GM23338 (cell line): ENCODE measurements at regions not wholly inside any gene's neighbourhood (a gene's known extent, or its start where the extent isn't known, plus 50 kb on each side); places are given as distances from the start of the nearest gene placed in this dataset.

Experiments
- ATAC-seq: fragments of 200-7000 bp; cut with Tn5 transposase; 3 replicates; pipeline ENCODE4 v1.9.1; 2020
- DNase-seq: peaks from one replicate; pipeline ENCODE4 v3.0.0-alpha.2; 2015; ENCODE audit warnings: low spot score
- H2AFZ ChIP-seq: fragments of 200-600 bp; sonication (generic); 2 replicates; pipeline ENCODE4 v1.8.0; 2016; ENCODE audit warnings: antibody characterized with exemption, mild to moderate bottlenecking, moderate library complexity
- H3F3A ChIP-seq: fragments of 200-600 bp; sonication (generic); replicated peaks from 2 replicates; pipeline ENCODE4 v1.8.0; 2017; ENCODE audit warnings: antibody characterized with exemption, mixed run types, low read depth
- H3K27ac ChIP-seq: fragments of 200-600 bp; sonication (generic); 2 replicates; pipeline ENCODE4 v1.6.1; 2016; ENCODE audit warnings: low read depth
- H3K27me3 ChIP-seq: fragments of 200-600 bp; sonication (generic); 2 replicates; pipeline ENCODE4 v1.8.0; 2016; ENCODE audit warnings: mild to moderate bottlenecking, mixed run types, moderate library complexity; ENCODE audit not compliant: insufficient read depth
- H3K36me3 ChIP-seq: fragments of 200-600 bp; sonication (generic); 2 replicates; pipeline ENCODE4 v1.8.0; 2016; ENCODE audit warnings: mild to moderate bottlenecking; ENCODE audit not compliant: insufficient read depth
- H3K4me1 ChIP-seq: fragments of 200-600 bp; sonication (generic); 2 replicates; pipeline ENCODE4 v1.8.0; 2016; ENCODE audit warnings: mild to moderate bottlenecking, moderate library complexity; ENCODE audit not compliant: insufficient read depth
- H3K4me2 ChIP-seq: fragments of 200-600 bp; sonication (generic); 2 replicates; pipeline ENCODE4 v1.7.1; 2017; ENCODE audit warnings: mixed run types
- H3K4me3 ChIP-seq: fragments of 200-600 bp; sonication (generic); 2 replicates; pipeline ENCODE4 v1.6.1; 2016; ENCODE audit warnings: mixed run types
- H3K79me2 ChIP-seq: fragments of 200-600 bp; sonication (generic); replicated peaks from 2 replicates; pipeline ENCODE4 v1.8.0; 2017; ENCODE audit warnings: mild to moderate bottlenecking; ENCODE audit not compliant: insufficient read depth
- H3K9me2 ChIP-seq: fragments of 200-600 bp; sonication (generic); 2 replicates; pipeline ENCODE4 v1.8.0; 2017; ENCODE audit not compliant: insufficient read depth
- H4K20me1 ChIP-seq: fragments of 200-600 bp; sonication (generic); replicated peaks from 2 replicates; pipeline ENCODE4 v1.8.0; 2017; ENCODE audit warnings: mild to moderate bottlenecking; ENCODE audit not compliant: insufficient read depth
- H3K27ac Mint-ChIP-seq: 2 replicates; pipeline ENCODE4 v1.8.0; 2020; ENCODE audit warnings: inconsistent platforms, mild to moderate bottlenecking, moderate library complexity, mixed read lengths
- H3K27me3 Mint-ChIP-seq: 3 replicates; pipeline ENCODE4 v1.8.0; 2022; ENCODE audit warnings: low read depth, mild to moderate bottlenecking, moderate library complexity, mixed read lengths, inconsistent platforms; ENCODE audit not compliant: insufficient read depth, poor library complexity
- H3K36me3 Mint-ChIP-seq: 3 replicates; pipeline ENCODE4 v1.8.0; 2021; ENCODE audit warnings: low read depth, mild to moderate bottlenecking, inconsistent platforms, moderate library complexity, mixed read lengths
- H3K4me1 Mint-ChIP-seq: 3 replicates; pipeline ENCODE4 v1.8.0; 2020; ENCODE audit warnings: mild to moderate bottlenecking, inconsistent platforms, mixed read lengths
- H3K4me3 Mint-ChIP-seq: 3 replicates; pipeline ENCODE4 v1.8.0; 2021; ENCODE audit warnings: moderate library complexity, mild to moderate bottlenecking, inconsistent platforms, mixed read lengths
- H3K9me3 Mint-ChIP-seq: 3 replicates; pipeline ENCODE4 v1.8.0; 2020; ENCODE audit warnings: moderate library complexity, mild to moderate bottlenecking, inconsistent platforms, mixed read lengths
- EZH2 ChIP-seq: fragments of 200-600 bp; sonication (generic); IDR thresholded peaks from one replicate; pipeline ENCODE4 v1.8.0; 2017; ENCODE audit warnings: antibody characterized with exemption, mild to moderate bottlenecking, low read depth; ENCODE audit not compliant: unreplicated experiment
- POLR2AphosphoS5 ChIP-seq: IDR thresholded peaks from 2 replicates; pipeline ENCODE4 v1.6.1; 2016; ENCODE audit warnings: antibody characterized with exemption, low read depth
- REST ChIP-seq: IDR thresholded peaks from one replicate; pipeline ENCODE4 v1.6.1; 2018; ENCODE audit warnings: antibody characterized with exemption; ENCODE audit not compliant: unreplicated experiment
- STAT1 ChIP-seq: IDR thresholded peaks from one replicate; pipeline ENCODE4 v1.6.1; 2016; ENCODE audit warnings: antibody characterized with exemption; ENCODE audit not compliant: unreplicated experiment
- ZNF331 ChIP-seq: fragments of 250-450 bp; sonication (Bioruptor Pico); IDR thresholded peaks from 2 replicates; pipeline ENCODE4 v1.5.0; 2020; ENCODE audit warnings: low read depth, mild to moderate bottlenecking, moderate library complexity

GRCh38 chr2:123080331-123080730 lies 944.8 kb upstream of the CNTNAP5 start (continued):
- TF ChIP-seq REST (no peak), ZNF331 (no peak)

- Histone ChIP-seq H3K79me2 (no peaks in the 10 kb centered on the region), H3F3A (no peaks in the 10 kb centered on the region), H3K27me3 (no peaks in the 10 kb centered on the region), H3K4me1 (no peaks in the 10 kb centered on the region), H3K9me2 (no peaks in the 10 kb centered on the region), H3K4me2 (no peak overlapping the region), H2AFZ (no peak overlapping the region), H3K36me3 (no peaks in the 10 kb centered on the region), H3K27ac (no peak overlapping the region), H4K20me1 (no peaks in the 10 kb centered on the region), H3K4me3 (no peak overlapping the region)
- Mint-ChIP-seq H3K27ac (no peak overlapping the region), H3K4me3 (no peak overlapping the region), H3K36me3 (no peaks in the 10 kb centered on the region; the same call in 2 of the 3 replicates), H3K9me3 (no peaks in the 10 kb centered on the region; the same call in 2 of the 3 replicates), H3K27me3 (peaks cover 1% of the 10 kb centered on the region), H3K4me1 (no peaks in the 10 kb centered on the region)
- TF ChIP-seq EZH2: no peak
- DNase-seq (no peak), ATAC-seq (no peak)
Observed at GRCh38 chr2:123085484-123085883, 939.6 kb upstream of the CNTNAP5 start.

- Mint-ChIP-seq H3K27ac (no peak overlapping the region), H3K4me3 (no peak overlapping the region), H3K27me3 (peaks cover 1% of the 10 kb centered on the region), H3K4me1 (no peaks in the 10 kb centered on the region), H3K36me3 (no peaks in the 10 kb centered on the region), H3K9me3 (no peaks in the 10 kb centered on the region)
- Histone ChIP-seq H2AFZ (no peak overlapping the region), H3F3A (no peaks in the 10 kb centered on the region), H3K27ac (no peak overlapping the region), H4K20me1 (no peaks in the 10 kb centered on the region), H3K36me3 (no peaks in the 10 kb centered on the region), H3K27me3 (no peaks in the 10 kb centered on the region), H3K4me3 (no peak overlapping the region), H3K4me1 (no peaks in the 10 kb centered on the region), H3K4me2 (no peak overlapping the region), H3K79me2 (no peaks in the 10 kb centered on the region), H3K9me2 (no peaks in the 10 kb centered on the region)
- no peak for ATAC-seq
- DNase-seq: no peak
- TF ChIP-seq EZH2 (no peak), REST (no peak), POLR2AphosphoS5 (no peak), STAT1 (no peak)
Observed at GRCh38 chr2:123086613-123087385, 938.3 kb upstream of the CNTNAP5 start.
